Lung (tissue), 11 donors: ENCODE measurements at regions not wholly inside any gene's neighbourhood (a gene's known extent, or its start where the extent isn't known, plus 50 kb on each side); places are given as distances from the start of the nearest gene placed in this dataset.

Experiments used
- ATAC-seq: fragments of 200-7000 bp; cut with Tn5 transposase; one replicate; pipeline ENCODE4 v1.9.1; 2020; ENCODE audit warnings: moderate number of reproducible peaks; ENCODE audit not compliant: insufficient read depth, low FRiP score
- DNase-seq, 3 donors: peaks; one replicate each; pipeline ENCODE4 v3.0.0-alpha.2; 2013 to 2017
- H3K27ac ChIP-seq, 2 donors: one replicate each; pipeline ENCODE4 v1.5.1; 2013; ENCODE audit warnings: mild to moderate bottlenecking in 2 of 2, moderate library complexity in 2 of 2, control low read depth in 1 of 2, inconsistent platforms in 1 of 2, low read depth in 1 of 2, low read length in 1 of 2
- H3K27me3 ChIP-seq, 3 donors: one replicate each; pipeline ENCODE4 v1.5.1; 2013; ENCODE audit warnings: low read length in 2 of 3; ENCODE audit not compliant: control insufficient read depth in 3 of 3, insufficient read depth in 3 of 3
- H3K36me3 ChIP-seq, 4 donors: one replicate each; pipeline ENCODE4 v1.5.1; 2013; ENCODE audit warnings: low read length in 4 of 4, mild to moderate bottlenecking in 1 of 4, moderate library complexity in 1 of 4; ENCODE audit not compliant: control insufficient read depth in 4 of 4, insufficient read depth in 4 of 4
- H3K4me1 ChIP-seq, 5 donors: one replicate each; pipeline ENCODE4 v1.5.1; 2013; ENCODE audit warnings: low read length in 5 of 5, mild to moderate bottlenecking in 2 of 5, moderate library complexity in 1 of 5; ENCODE audit not compliant: control insufficient read depth in 5 of 5, insufficient read depth in 5 of 5
- H3K4me3 ChIP-seq: one replicate; pipeline ENCODE4 v1.5.1; 2013; ENCODE audit warnings: mild to moderate bottlenecking, control low read depth, moderate library complexity
- H3K9ac ChIP-seq, 2 donors: one replicate each; pipeline ENCODE4 v1.5.1; 2013; ENCODE audit warnings: low read length in 2 of 2, control low read depth in 1 of 2; ENCODE audit not compliant: insufficient read depth in 1 of 2
- H3K9me3 ChIP-seq, 4 donors: one replicate each; pipeline ENCODE4 v1.5.1; 2013; ENCODE audit warnings: low read length in 3 of 4, mild to moderate bottlenecking in 1 of 4, moderate library complexity in 1 of 4; ENCODE audit not compliant: control insufficient read depth in 4 of 4, insufficient read depth in 3 of 4
- WGBS, 2 donors: extraction: QIAGEN DNeasy Blood & Tissue Kit; methylation state at CpG; one replicate each; pipeline ENCODE4 v1.1.7; 2013; 5-methylcytosine and 5-hydroxymethylcytosine counted together
- TF ChIP-seq, protein P1 (sequence below): IDR thresholded peaks from 2 replicates; pipeline ENCODE4 v1.5.1; 2012; ENCODE audit warnings: mild to moderate bottlenecking; ENCODE audit errors: control extremely low read depth, extremely low read depth
- donor health status: control.
- donor health status: control.
- donor health status: Bipolar disorder and iron deficiency.
- donor health status: healthy.
- donor health status: DM: yes; HTN: yes; CAD: no.

DNA sequence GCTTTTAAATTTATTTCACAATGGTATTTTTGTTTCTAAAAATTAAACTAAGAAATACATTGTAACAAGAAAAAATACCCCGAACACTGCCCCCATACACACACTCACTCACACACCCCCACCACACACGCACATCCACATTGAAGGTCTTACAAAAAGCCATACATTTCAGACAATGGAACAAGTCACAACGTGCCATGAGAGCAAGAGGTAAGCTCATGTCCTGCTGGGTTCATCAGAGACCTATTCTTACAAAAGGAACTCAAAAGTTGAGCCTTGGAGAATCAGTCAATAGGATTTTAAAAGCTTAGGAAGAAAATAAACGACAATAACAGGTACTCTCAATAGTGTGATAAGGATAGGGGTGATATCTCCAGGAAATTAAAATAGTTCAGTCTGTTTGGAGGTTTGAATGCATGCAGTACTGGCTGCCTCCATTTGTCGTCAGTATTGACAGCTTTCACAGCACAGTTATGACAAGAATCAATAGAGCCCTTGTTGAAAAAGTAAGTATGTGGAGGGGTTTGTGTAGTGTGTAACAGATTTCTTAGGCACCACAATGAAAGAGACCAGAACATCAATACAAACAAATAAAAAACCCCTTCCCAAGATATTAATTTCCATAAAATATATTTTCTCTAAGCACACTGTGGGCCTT is 1826.2 kb upstream of the CDH6 start:
- Histone ChIP-seq H3K36me3 (no peaks in the 10 kb centered on the region), H3K4me1 (no peaks in the 10 kb centered on the region), H3K27ac (no peak overlapping the region), H3K27me3 (no peaks in the 10 kb centered on the region), H3K9ac (no peak overlapping the region), H3K4me3 (no peak overlapping the region), H3K9me3 (peaks cover 0 to 2% (median 0%) of the 10 kb centered on the region in 4 donors)
- ATAC-seq (no peak), DNase-seq (peak in 1 of 3 donors; percentile 1)
- TF ChIP-seq, protein P1, sequence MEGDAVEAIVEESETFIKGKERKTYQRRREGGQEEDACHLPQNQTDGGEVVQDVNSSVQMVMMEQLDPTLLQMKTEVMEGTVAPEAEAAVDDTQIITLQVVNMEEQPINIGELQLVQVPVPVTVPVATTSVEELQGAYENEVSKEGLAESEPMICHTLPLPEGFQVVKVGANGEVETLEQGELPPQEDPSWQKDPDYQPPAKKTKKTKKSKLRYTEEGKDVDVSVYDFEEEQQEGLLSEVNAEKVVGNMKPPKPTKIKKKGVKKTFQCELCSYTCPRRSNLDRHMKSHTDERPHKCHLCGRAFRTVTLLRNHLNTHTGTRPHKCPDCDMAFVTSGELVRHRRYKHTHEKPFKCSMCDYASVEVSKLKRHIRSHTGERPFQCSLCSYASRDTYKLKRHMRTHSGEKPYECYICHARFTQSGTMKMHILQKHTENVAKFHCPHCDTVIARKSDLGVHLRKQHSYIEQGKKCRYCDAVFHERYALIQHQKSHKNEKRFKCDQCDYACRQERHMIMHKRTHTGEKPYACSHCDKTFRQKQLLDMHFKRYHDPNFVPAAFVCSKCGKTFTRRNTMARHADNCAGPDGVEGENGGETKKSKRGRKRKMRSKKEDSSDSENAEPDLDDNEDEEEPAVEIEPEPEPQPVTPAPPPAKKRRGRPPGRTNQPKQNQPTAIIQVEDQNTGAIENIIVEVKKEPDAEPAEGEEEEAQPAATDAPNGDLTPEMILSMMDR: no peak
- 52 to 61% methylated on average over 5 of the region's 5 CpGs for WGBS, 2 donors

GRCh38 chr5:29351170-29351569 is 1842.3 kb upstream of the CDH6 start:
- no peak overlapping the region for H3K9ac ChIP-seq
- no peaks in the 10 kb centered on the region for H3K36me3 ChIP-seq
- no peak overlapping the region for H3K4me3 ChIP-seq
- DNase-seq (no peak), ATAC-seq (no peak)
- H3K27ac ChIP-seq: no peak overlapping the region
- no peaks in the 10 kb centered on the region for H3K27me3 ChIP-seq
- TF ChIP-seq, protein P1: no peak
- H3K9me3 ChIP-seq: no peaks in the 10 kb centered on the region
- no peaks in the 10 kb centered on the region for H3K4me1 ChIP-seq
- WGBS, 2 donors: 88 to 91% methylated on average over 3 of the region's 3 CpGs

DNA sequence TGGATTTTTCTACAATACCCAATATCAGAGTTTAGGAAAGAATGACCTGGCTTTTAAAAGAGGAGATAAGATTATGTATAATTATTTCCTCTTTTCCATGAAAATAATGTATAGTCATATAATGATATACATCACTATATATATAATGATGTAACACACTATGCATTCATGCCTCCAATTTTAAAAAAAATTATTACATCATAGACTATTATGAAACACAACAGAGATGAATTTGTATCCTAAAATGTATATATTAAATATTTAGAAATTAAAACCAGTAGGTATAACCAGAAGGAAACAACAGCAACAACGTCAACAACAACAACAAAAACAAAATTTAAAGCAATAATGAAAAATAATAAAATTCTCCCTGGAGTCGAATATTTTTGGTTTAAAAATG is 1856.5 kb upstream of the CDH6 start:
- TF ChIP-seq, protein P1: no peak
- peaks cover 0 to 2% (median 0%) of the 10 kb centered on the region in 4 donors for H3K9me3 ChIP-seq
- no peaks in the 10 kb centered on the region for H3K4me1 ChIP-seq
- no peak overlapping the region for H3K4me3 ChIP-seq
- H3K27ac ChIP-seq: no peak overlapping the region
- no peak for ATAC-seq
- no peaks in the 10 kb centered on the region for H3K36me3 ChIP-seq
- DNase-seq: no peak
- no peak overlapping the region for H3K9ac ChIP-seq
- WGBS, 2 donors: 78% methylated on average over 2 of the region's 2 CpGs
- no peaks in the 10 kb centered on the region for H3K27me3 ChIP-seq

GRCh38 chr5:29321591-29321990 is 1871.9 kb upstream of the CDH6 start:
- no peak for ATAC-seq
- H3K27me3 ChIP-seq: no peaks in the 10 kb centered on the region
- TF ChIP-seq, protein P1: no peak
- no peak for DNase-seq
- no peak overlapping the region for H3K4me3 ChIP-seq
- no peaks in the 10 kb centered on the region for H3K36me3 ChIP-seq
- H3K27ac ChIP-seq: no peak overlapping the region
- H3K4me1 ChIP-seq: no peaks in the 10 kb centered on the region
- H3K9ac ChIP-seq: no peak overlapping the region
- peaks cover 0 to 3% (median 0%) of the 10 kb centered on the region in 4 donors for H3K9me3 ChIP-seq
